ENCODE measurements at regions not wholly inside any gene's neighbourhood (a gene's known extent, or its start where the extent isn't known, plus 50 kb on each side); places are given as distances from the start of the nearest gene placed in this dataset.
A peak's percentile ranks its signal among the peaks of the same experiment; 100 is the strongest.
"Not testable (repeated sequence)": the region's sequence is repeated elsewhere in the genome, so short reads cannot be mapped to it uniquely, and the experiment has no call there.

- DNase-seq (ENCODE audit: low spot score) = no peak
These were observed 155.0 kb upstream of the MVB12B start for GRCh38 chr9:126171641-126172040.

GRCh38 chr9:126173401-126173800 is 153.2 kb upstream of the MVB12B start:
- DNase-seq (ENCODE audit: low spot score) = no peak

GRCh38 chr9:126173929-126174328 is 152.7 kb upstream of the MVB12B start:
- no peak for DNase-seq (ENCODE audit: low spot score)

GRCh38 chr9:126183266-126183665 is 143.4 kb upstream of the MVB12B start:
- no peak for DNase-seq (ENCODE audit: low spot score)

- DNase-seq (ENCODE audit: low spot score) = not testable (repeated sequence)
These were observed 135.6 kb upstream of the MVB12B start for GRCh38 chr9:126190994-126191393.

- no peak for DNase-seq (ENCODE audit: low spot score)
These were observed 127.8 kb upstream of the MVB12B start for GRCh38 chr9:126198854-126199253.

GRCh38 chr9:126203313-126203712 is 123.3 kb upstream of the MVB12B start:
- no peak for DNase-seq (ENCODE audit: low spot score)

- DNase-seq (ENCODE audit: low spot score) = no peak
These were observed 122.4 kb upstream of the MVB12B start for GRCh38 chr9:126204197-126204596.

GRCh38 chr9:126204708-126205225 is 121.9 kb upstream of the MVB12B start:
- no peak for DNase-seq (ENCODE audit: low spot score)

GRCh38 chr9:126205265-126205664 is 121.4 kb upstream of the MVB12B start:
- no peak for DNase-seq (ENCODE audit: low spot score)

GRCh38 chr9:126205845-126206498 is 120.7 kb upstream of the MVB12B start:
- DNase-seq (ENCODE audit: low spot score) = no peak

GRCh38 chr9:126207256-126207655 is 119.4 kb upstream of the MVB12B start:
- DNase-seq (ENCODE audit: low spot score) = no peak

- no peak for DNase-seq (ENCODE audit: low spot score)
These were observed 118.3 kb upstream of the MVB12B start for GRCh38 chr9:126208216-126208758.

- DNase-seq (ENCODE audit: low spot score) = no peak
These were observed 115.1 kb upstream of the MVB12B start for GRCh38 chr9:126211441-126212074.

- DNase-seq (ENCODE audit: low spot score) = no peak
These were observed 111.1 kb upstream of the MVB12B start for GRCh38 chr9:126215486-126215885.

GRCh38 chr9:126216826-126217225 is 109.8 kb upstream of the MVB12B start:
- no peak for DNase-seq (ENCODE audit: low spot score)

- DNase-seq (ENCODE audit: low spot score) = no peak
These were observed 109.4 kb upstream of the MVB12B start for GRCh38 chr9:126217250-126217653.

GRCh38 chr9:126217797-126218196 is 108.8 kb upstream of the MVB12B start:
- DNase-seq (ENCODE audit: low spot score) = no peak

GRCh38 chr9:126218359-126219125 is 108.1 kb upstream of the MVB12B start:
- DNase-seq (ENCODE audit: low spot score) = no peak

- DNase-seq (ENCODE audit: low spot score) = no peak
These were observed 107.5 kb upstream of the MVB12B start for GRCh38 chr9:126219166-126219565.

GRCh38 chr9:126219648-126220063 is 107.0 kb upstream of the MVB12B start:
- DNase-seq (ENCODE audit: low spot score) = peak; percentile 65

GRCh38 chr9:126221480-126221879 is 105.1 kb upstream of the MVB12B start:
- no peak for DNase-seq (ENCODE audit: low spot score)
